SK-N-MC (cell line): ENCODE measurements at regions not wholly inside any gene's neighbourhood (a gene's known extent, or its start where the extent isn't known, plus 50 kb on each side); places are given as distances from the start of the nearest gene placed in this dataset.

Experiments used
- DNase-seq: peaks from one replicate; pipeline ENCODE4 v3.0.0-alpha.2; 2011; ENCODE audit warnings: low read depth, low spot score
- H3K27ac ChIP-seq: fragments of 200-600 bp; sonication (generic); 2 replicates; pipeline ENCODE4 v1.5.1; 2016; ENCODE audit warnings: mixed run types
- H3K36me3 ChIP-seq: fragments of 200-600 bp; sonication (generic); 2 replicates; pipeline ENCODE4 v1.6.1; 2017; ENCODE audit warnings: antibody characterized with exemption, low read length, mixed read lengths; ENCODE audit not compliant: insufficient read depth
- H3K4me3 ChIP-seq: fragments of 200-600 bp; sonication (generic); 2 replicates; pipeline ENCODE4 v1.5.1; 2016
- H3K9ac ChIP-seq: fragments of 200-600 bp; sonication (generic); 2 replicates; pipeline ENCODE4 v1.8.0; 2017; ENCODE audit warnings: mixed run types, mixed read lengths; ENCODE audit not compliant: insufficient read length
- H3K9me3 ChIP-seq: fragments of 200-600 bp; sonication (generic); 2 replicates; pipeline ENCODE4 v1.6.1; 2017; ENCODE audit warnings: low read depth, mild to moderate bottlenecking, antibody characterized with exemption, low read length, moderate library complexity, mixed read lengths
- EZH2 ChIP-seq: fragments of 200-600 bp; sonication (generic); IDR thresholded peaks from one replicate; pipeline ENCODE4 v1.6.1; 2017; ENCODE audit warnings: antibody characterized with exemption
- FOXP2 ChIP-seq: optimal IDR thresholded peaks from 2 replicates; pipeline ENCODE3; 2011; ENCODE audit warnings: mild to moderate bottlenecking, moderate library complexity; ENCODE audit not compliant: insufficient read depth; ENCODE audit errors: extremely low read length, control extremely low read depth
- POLR2AphosphoS5 ChIP-seq: IDR thresholded peaks from 2 replicates; pipeline ENCODE4 v1.6.1; 2012; ENCODE audit warnings: mild to moderate bottlenecking, low read depth, low read length, borderline replicate concordance

- no peak overlapping the region for H3K9ac ChIP-seq
- no peak for TF ChIP-seq EZH2
- no peak for TF ChIP-seq FOXP2
- TF ChIP-seq POLR2AphosphoS5: no peak
- H3K36me3 ChIP-seq: no peaks in the 10 kb centered on the region
- H3K4me3 ChIP-seq: no peak overlapping the region
- DNase-seq: no peak
- no peaks in the 10 kb centered on the region for H3K9me3 ChIP-seq
- H3K27ac ChIP-seq: no peak overlapping the region
Observed at GRCh38 chr9:95645992-95646391, 129.2 kb upstream of the PTCH1 start.

- Histone ChIP-seq H3K9me3 (no peaks in the 10 kb centered on the region), H3K4me3 (no peak overlapping the region), H3K36me3 (no peaks in the 10 kb centered on the region), H3K9ac (no peak overlapping the region), H3K27ac (no peak overlapping the region)
- no peak for DNase-seq
- no peak for TF ChIP-seq POLR2AphosphoS5
Observed at GRCh38 chr9:95645579-95645978, 128.8 kb upstream of the PTCH1 start.

GRCh38 chr9:95644377-95644776 is 127.6 kb upstream of the PTCH1 start:
- Histone ChIP-seq H3K4me3 (no peak overlapping the region), H3K9ac (no peak overlapping the region), H3K9me3 (no peaks in the 10 kb centered on the region), H3K27ac (no peak overlapping the region), H3K36me3 (no peaks in the 10 kb centered on the region)
- no peak for DNase-seq
- no peak for TF ChIP-seq POLR2AphosphoS5
- TF ChIP-seq EZH2: no peak
- TF ChIP-seq FOXP2: no peak

GRCh38 chr9:95643619-95644018 is 126.8 kb upstream of the PTCH1 start:
- no peak for TF ChIP-seq FOXP2
- no peak for TF ChIP-seq EZH2
- no peak for TF ChIP-seq POLR2AphosphoS5
- no peak for DNase-seq
- Histone ChIP-seq H3K27ac (no peak overlapping the region), H3K4me3 (no peak overlapping the region), H3K36me3 (no peaks in the 10 kb centered on the region), H3K9me3 (no peaks in the 10 kb centered on the region), H3K9ac (no peak overlapping the region)

- Histone ChIP-seq H3K27ac (no peak overlapping the region), H3K4me3 (no peak overlapping the region), H3K9ac (no peak overlapping the region), H3K9me3 (no peaks in the 10 kb centered on the region), H3K36me3 (no peaks in the 10 kb centered on the region)
- DNase-seq: no peak
- TF ChIP-seq POLR2AphosphoS5: no peak
- no peak for TF ChIP-seq FOXP2
- no peak for TF ChIP-seq EZH2
Observed at GRCh38 chr9:95642189-95642588, 125.4 kb upstream of the PTCH1 start.

- Histone ChIP-seq H3K9me3 (no peaks in the 10 kb centered on the region), H3K36me3 (no peaks in the 10 kb centered on the region), H3K4me3 (no peak overlapping the region), H3K9ac (no peak overlapping the region), H3K27ac (no peak overlapping the region)
- TF ChIP-seq FOXP2 (no peak), EZH2 (no peak), POLR2AphosphoS5 (no peak)
- no peak for DNase-seq
Observed at GRCh38 chr9:95641586-95641985, 124.8 kb upstream of the PTCH1 start.

- no peaks in the 10 kb centered on the region for H3K36me3 ChIP-seq
- H3K9ac ChIP-seq: no peak overlapping the region
- no peak for TF ChIP-seq FOXP2
- TF ChIP-seq EZH2: no peak
- no peak for TF ChIP-seq POLR2AphosphoS5
- no peak overlapping the region for H3K4me3 ChIP-seq
- no peak overlapping the region for H3K27ac ChIP-seq
- DNase-seq: no peak
- H3K9me3 ChIP-seq: no peaks in the 10 kb centered on the region
Observed at GRCh38 chr9:95640336-95640735, 123.6 kb upstream of the PTCH1 start.

GRCh38 chr9:95635986-95636671 is 119.4 kb upstream of the PTCH1 start:
- DNase-seq: no peak
- Histone ChIP-seq H3K36me3 (no peaks in the 10 kb centered on the region), H3K9me3 (no peaks in the 10 kb centered on the region), H3K9ac (no peak overlapping the region), H3K4me3 (no peak overlapping the region), H3K27ac (no peak overlapping the region)
- TF ChIP-seq FOXP2 (no peak), POLR2AphosphoS5 (no peak), EZH2 (no peak)

GRCh38 chr9:95634536-95634935 is 117.8 kb upstream of the PTCH1 start:
- Histone ChIP-seq H3K4me3 (no peak overlapping the region), H3K9me3 (no peaks in the 10 kb centered on the region), H3K27ac (no peak overlapping the region), H3K9ac (no peak overlapping the region), H3K36me3 (no peaks in the 10 kb centered on the region)
- TF ChIP-seq EZH2: no peak
- no peak for TF ChIP-seq POLR2AphosphoS5
- no peak for TF ChIP-seq FOXP2
- DNase-seq: no peak
